GM19238 (cell line): ENCODE measurements at regions not wholly inside any gene's neighbourhood (a gene's known extent, or its start where the extent isn't known, plus 50 kb on each side); places are given as distances from the start of the nearest gene placed in this dataset.

ENCODE experiments used
- DNase-seq: peaks from one replicate; pipeline ENCODE4 v3.0.0; 2011; ENCODE audit warnings: low spot score; ENCODE audit not compliant: insufficient read length

DNA sequence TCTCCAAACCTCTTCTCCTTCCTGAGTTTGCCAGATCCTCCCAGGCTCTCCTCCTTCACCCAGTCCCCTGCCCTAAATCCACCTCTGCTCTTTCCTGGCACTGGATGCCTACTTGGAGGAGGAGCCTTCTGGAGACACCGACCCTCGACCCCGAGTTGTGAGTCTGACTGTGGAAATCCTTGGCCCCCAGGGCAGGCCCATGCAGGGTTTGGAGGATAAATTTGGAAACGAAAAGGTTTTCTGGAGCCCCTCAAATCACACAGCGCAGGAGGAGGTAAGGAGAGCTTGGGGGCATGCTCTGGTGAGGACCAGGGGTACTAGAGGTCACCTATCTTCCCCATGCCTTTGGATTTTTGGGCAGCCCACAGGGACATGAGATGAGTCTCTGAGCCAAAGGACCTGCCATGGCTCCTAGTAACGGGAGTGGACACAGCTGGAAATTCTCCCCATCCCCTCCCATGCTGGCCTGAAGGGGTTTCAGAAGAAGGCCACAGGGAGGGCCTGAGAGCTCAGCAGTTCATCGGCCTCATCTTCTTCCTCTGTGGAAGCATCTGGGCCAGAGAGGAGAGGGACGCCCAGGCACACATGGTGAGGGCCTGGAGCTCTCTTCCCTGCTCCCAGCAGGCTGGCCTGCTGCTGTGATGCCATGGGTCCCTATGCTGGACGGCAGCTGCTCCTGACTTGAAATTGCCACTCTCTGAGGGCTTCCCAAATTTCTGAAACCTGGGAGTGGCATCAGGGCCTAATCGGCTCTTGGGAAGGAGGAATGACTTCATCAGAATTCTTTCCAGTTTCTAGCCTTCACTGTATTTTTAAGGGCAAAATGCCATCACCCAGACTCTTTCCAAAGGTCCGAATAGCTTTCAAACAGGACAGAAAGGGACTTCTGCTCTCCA is 68.6 kb upstream of the ITGA11 start:
- no peak for DNase-seq

GRCh38 chr15:68501259-68501591 is 69.3 kb upstream of the ITGA11 start:
- DNase-seq = no peak

DNA sequence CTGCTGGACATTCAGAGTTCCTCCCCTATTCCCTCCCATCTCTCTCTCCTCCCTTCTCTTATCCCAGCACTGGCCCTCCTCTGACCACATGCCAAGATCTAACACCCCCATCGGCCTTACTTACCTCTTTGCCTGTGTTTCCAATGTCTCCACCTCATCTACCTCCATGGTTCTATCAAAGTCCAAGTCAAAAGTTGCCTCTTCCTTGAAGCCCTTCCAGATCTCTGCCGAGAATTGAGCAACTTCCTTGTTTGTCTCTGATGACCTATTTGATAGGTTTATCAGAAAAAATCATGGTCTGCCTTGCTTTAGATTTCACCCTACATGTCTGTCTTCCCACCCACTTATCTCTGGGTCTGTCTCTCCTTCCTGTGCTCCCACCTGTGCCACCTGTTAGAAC is 69.7 kb upstream of the ITGA11 start:
- no peak for DNase-seq

- no peak for DNase-seq
These were observed 70.5 kb upstream of the ITGA11 start for GRCh38 chr15:68502398-68502901.

DNA sequence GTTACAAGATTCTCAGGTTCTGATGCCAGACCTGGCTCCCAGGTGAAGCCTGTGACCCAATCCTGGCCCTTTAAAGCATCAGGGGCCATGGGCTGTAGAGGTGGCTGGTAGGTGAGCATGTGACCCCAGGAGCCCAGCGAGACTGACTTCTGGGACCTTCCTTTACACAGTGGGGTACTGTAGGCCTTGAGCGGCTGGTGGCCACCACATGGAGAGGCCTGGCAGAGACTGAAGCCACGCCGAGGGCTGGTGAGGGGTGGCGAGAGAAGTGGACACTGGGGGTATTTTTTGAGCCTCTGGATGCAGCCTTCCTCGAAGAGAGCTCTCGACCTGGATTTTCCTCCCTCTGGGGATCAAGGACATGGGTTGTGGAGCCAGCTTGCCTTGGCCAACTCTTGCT is 71.2 kb upstream of the ITGA11 start:
- DNase-seq = no peak

DNA sequence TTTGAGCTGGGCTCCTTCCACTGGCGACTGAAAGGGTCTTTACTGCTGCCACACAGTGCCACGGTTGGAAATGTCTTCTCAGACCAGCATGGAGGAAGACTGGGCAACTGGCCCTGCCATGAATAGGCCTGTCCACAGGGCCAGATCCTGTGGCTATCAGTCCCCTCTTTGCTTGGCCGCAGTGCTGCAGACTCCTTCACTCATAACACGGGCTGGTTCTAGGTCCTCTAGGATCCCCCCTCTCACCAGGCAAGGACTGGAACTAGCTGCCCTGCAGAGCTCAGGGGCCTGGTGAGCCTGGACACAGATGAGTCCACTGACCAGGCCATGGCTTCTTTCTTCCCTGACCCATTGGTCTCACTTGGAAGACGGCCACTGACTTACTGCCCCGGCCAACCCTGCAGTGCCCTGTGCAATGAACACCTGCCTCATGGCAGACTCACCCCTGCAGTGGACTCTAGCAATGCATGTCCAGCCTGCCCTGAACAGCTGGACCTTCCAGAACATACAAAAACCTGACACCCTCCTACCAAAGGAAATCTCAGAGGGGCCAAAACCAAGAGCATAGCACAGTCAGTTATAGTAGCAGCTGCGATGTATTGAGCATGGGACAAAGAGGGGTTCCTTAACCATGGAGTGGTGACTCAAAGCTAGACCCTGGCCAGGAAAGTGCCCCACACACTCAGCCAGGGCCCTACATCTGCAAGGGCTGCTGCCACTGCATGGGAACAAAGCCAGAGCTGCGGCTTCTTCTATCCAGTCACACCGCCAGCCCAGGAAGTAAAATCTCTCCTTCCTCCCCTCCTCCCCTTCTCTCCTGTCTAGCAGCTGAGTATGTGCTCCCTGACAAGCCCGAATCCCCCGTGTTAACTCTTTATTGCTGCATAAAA is 72.1 kb upstream of the ITGA11 start:
- DNase-seq = no peak

- no peak for DNase-seq
These were observed 72.8 kb upstream of the ITGA11 start for GRCh38 chr15:68504681-68505170.

DNA sequence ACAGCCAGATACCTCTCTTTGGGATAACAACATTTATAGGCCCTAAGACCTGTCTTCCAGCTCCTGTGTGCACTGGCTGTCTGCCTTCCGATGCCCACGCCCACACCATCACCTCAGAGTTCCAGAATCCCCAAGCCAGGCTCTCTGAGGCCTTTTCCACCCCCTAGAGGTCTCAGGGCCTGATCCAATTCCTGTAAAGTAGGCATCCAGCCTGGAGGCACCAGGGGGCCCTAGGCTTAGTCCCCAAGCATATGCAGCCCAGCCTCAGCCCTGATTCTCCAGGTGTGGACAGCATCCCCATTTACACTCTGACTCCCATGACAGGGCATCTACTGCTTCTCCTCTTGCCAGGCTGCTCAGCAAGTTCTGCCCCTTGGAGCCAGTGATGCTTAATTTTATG is 72.7 kb upstream of the CORO2B start:
- no peak for DNase-seq

GRCh38 chr15:68507447-68507846 is 71.3 kb upstream of the CORO2B start:
- DNase-seq = no peak

DNA sequence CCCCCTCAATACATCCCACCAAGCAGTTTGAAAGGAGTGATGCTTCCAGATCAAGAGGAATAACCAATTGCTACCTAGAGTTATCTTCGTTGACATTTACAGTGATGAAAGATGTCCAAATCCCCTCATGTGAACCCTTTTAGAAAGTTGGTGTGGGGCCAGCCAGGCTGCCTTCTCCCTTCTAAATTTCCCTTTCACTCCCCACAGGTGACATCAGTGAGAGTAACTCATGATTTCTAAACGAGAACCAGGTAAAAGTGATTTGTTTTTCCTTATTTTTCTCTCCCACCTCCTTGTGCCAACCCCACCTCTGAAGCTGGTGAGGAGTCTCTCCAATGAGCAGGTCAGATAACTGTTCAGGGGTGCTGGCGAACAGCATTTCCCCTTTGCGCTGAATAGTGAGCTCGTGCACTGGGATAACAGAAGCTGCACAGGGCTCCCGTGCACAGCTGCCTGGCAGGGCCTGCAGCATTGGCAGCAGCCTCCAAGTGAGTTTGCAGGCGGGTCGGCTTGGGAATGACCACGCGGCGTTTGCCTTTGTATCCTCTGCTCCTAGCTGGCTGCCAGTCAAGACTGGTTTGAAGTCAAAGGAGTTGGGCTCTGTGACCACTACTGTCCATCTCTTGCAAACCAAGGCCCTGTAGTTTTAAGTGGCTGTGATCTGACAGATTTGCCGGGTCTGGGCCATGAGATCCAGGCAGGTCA is 70.2 kb upstream of the CORO2B start:
- DNase-seq = no peak

GRCh38 chr15:68510558-68510957 is 68.2 kb upstream of the CORO2B start:
- no peak for DNase-seq

GRCh38 chr15:68511073-68511991 is 67.5 kb upstream of the CORO2B start:
- DNase-seq = no peak

- no peak for DNase-seq
These were observed 66.7 kb upstream of the CORO2B start for GRCh38 chr15:68512052-68512451.

DNA sequence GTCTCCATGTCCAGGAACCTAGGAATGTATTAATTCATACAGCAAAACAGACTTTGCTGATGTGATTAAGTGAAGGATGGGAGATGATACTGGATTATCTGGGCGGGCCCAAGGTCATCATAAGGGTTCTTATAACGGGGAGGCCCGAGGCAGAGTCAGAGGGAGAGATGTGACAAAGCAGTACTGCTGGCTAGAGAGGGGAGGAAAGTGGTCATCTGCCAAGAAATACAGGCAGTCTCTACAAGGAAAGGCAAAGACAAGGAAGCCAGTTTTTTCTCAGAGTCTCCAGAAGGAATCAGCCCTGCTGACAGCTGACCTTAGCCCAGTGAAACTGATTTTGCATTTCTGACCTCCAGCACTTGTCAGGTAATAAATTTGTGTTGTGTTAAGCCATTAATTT is 66.2 kb upstream of the CORO2B start:
- DNase-seq = no peak

DNA sequence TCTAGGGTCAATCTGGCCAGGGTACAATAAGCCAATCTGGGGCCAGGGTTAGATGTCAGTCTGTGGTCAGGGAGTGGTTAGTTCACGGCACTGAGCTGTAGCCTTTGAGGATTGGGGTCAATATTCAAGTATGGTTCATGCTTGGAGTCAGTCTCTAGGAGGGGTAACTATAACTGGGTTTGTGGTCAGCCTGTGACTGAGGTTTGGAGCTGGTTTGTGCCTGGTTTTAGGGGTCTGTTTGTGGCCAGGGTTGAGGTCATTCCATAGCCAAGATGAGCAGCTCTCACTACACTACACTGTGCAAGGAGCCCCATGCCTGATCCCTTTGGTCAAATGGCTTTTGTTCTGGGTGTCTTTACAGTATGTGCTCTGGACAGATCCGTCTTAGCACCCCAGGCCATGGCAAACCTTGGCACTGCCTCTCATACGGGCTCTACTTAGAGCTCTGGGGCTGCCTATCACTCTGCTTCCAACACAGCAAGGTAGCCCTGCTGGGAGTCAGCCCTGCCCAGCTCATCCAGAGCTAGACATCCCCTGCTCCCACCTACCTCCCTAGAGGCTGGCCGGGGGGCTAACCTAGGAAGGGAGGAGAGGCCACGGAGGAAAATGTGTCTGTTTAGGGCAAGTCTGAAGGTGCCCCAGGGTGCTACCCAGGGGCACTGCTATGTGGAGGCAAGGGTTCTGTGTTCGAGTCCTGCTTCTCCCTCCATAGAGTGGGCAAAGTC is 63.3 kb upstream of the CORO2B start:
- DNase-seq = no peak

DNA sequence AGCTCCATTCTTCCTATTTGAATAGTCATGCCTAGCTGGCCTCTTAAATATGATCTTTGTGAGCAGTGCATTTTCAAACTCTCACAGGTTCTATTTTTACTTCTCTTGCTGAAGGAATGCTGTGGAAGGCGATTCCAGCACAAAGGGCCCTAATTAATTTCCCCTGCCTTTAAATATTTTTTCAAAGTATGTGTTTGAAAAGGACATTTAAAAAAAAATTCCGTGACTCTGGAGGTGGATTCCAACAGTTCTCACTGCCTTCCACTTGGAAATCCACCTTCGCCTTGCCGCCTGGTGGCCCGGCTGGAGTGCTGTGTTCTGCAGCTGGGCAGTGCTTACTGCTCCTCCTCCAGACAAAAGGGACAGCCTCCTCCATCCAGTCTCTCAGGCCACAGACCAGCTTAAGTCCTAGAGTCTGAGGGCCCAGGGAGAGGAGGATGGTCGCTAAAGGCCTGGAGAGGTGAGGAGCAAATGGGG is 61.5 kb upstream of the CORO2B start:
- DNase-seq = no peak

DNA sequence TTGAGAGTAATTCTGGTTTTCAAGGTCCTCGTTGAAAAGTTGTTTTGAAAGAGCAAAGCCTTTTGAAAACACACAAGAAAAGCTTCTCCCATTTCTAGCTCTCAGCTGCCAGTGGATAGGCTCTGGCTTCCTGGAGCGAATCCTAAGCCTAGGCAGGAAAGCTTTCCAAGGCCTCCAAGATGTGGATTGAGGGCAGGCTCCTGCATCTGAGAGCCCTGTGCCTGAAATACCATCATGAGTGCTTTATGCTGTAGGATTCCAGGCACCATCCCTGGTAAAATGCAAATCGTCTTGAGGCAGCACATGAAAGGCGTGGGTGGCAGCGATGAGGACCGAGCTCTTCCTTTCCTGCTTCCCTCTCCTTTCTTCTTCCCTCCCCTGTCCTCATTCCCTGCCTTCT is 60.7 kb upstream of the CORO2B start:
- DNase-seq = no peak

DNA sequence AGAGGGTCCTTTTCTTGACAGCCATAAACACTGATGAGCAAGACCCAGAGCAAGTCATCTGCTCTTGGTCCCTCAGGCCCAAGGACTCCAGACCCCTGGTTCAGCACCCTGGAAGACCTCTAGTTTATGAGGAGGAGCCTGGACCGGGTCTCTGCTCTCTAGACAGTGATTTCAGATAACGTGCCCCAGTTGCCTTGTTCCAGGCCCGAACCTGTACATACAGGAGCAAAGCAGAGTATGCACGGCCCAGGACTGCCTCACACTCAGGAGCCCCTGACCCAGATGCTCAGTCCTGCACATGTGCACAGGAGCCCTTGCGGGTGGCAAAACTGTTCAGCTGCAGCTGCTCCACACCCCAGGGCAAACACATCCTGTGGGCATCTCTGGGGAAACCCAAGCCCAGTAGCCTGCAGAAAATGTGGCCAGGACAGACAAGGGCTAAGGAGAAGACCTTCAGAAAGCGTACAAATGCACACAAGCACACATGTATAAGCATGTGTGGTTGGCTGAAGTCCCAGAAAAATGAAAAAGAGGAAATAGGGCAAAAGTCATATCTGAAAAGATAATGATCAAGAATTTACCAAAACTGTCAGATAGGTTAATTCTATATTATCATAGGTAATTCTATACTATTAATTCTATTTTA is 59.9 kb upstream of the CORO2B start:
- DNase-seq = no peak
